Ovary (tissue), 3 donors: ENCODE measurements at regions not wholly inside any gene's neighbourhood (a gene's known extent, or its start where the extent isn't known, plus 50 kb on each side); places are given as distances from the start of the nearest gene placed in this dataset.

Source experiments
- CTCF ChIP-seq, 3 donors: fragments of 450-650 bp in 2 of 3; fragments of 200-600 bp in 1 of 3; IDR thresholded peaks; one replicate each; pipeline versions ENCODE4 v1.5.1 to v1.8.0; 2016 to 2022; ENCODE audit warnings: antibody characterized with exemption in 3 of 3, mild to moderate bottlenecking in 1 of 3
- EP300 ChIP-seq: sonication (generic); formaldehyde crosslinking; IDR thresholded peaks from one replicate; pipeline ENCODE4 v1.6.1; 2017; ENCODE audit warnings: antibody characterized with exemption
- POLR2A ChIP-seq: fragments of 450-650 bp; IDR thresholded peaks from one replicate; pipeline ENCODE4 v1.6.1; 2017; ENCODE audit warnings: antibody characterized with exemption, mild to moderate bottlenecking, moderate library complexity
- donor health status: DM: no; HTN: no; CAD: no.

- TF ChIP-seq CTCF (IDR thresholded peaks at IDR 0.05) (no peak), POLR2A (no peak), EP300 (no peak)
Observed at GRCh38 chr11:123245567-123245966, 50.5 kb upstream of the CLMP start.
